GM23338 (cell line): ENCODE measurements at regions not wholly inside any gene's neighbourhood (a gene's known extent, or its start where the extent isn't known, plus 50 kb on each side); places are given as distances from the start of the nearest gene placed in this dataset.

ENCODE experiments used
- CREB1 ChIP-seq: fragments of 250-450 bp; sonication (Bioruptor Pico); IDR thresholded peaks from 2 replicates; pipeline ENCODE4 v1.5.0; 2020; ENCODE audit warnings: low read depth, mild to moderate bottlenecking, moderate library complexity
- EZH2 ChIP-seq: fragments of 200-600 bp; sonication (generic); IDR thresholded peaks from one replicate; pipeline ENCODE4 v1.8.0; 2017; ENCODE audit warnings: antibody characterized with exemption, mild to moderate bottlenecking, low read depth; ENCODE audit not compliant: unreplicated experiment
- EZH2phosphoT487 ChIP-seq: fragments of 200-600 bp; sonication (generic); IDR thresholded peaks from one replicate; pipeline ENCODE4 v1.8.1; 2018; ENCODE audit warnings: antibody characterized with exemption; ENCODE audit not compliant: unreplicated experiment
- JUNB ChIP-seq: IDR thresholded peaks from one replicate; pipeline ENCODE4 v1.6.1; 2016; ENCODE audit warnings: antibody characterized with exemption; ENCODE audit not compliant: unreplicated experiment
- NANOG ChIP-seq: IDR thresholded peaks from 2 replicates; pipeline ENCODE4 v1.6.1; 2016; ENCODE audit warnings: antibody characterized with exemption, borderline replicate concordance
- POLR2AphosphoS5 ChIP-seq: IDR thresholded peaks from 2 replicates; pipeline ENCODE4 v1.6.1; 2016; ENCODE audit warnings: antibody characterized with exemption, low read depth
- ZNF114 ChIP-seq: fragments of 250-450 bp; sonication (Bioruptor Pico); IDR thresholded peaks from 2 replicates; pipeline ENCODE4 v1.5.0; 2020; ENCODE audit warnings: mild to moderate bottlenecking, moderate library complexity
- ZNF331 ChIP-seq: fragments of 250-450 bp; sonication (Bioruptor Pico); IDR thresholded peaks from 2 replicates; pipeline ENCODE4 v1.5.0; 2020; ENCODE audit warnings: low read depth, mild to moderate bottlenecking, moderate library complexity
- TF ChIP-seq, protein P1 (sequence below), 2 experiments: fragments of 200-600 bp in 1 of 2; sonication (generic) in 1 of 2; conservative IDR thresholded peaks; 2 replicates each; pipeline versions ENCODE4 v1.5.1 to v1.6.1; 2016 to 2017; ENCODE audit warnings: antibody characterized with exemption in 2 of 2, low read depth in 2 of 2, mild to moderate bottlenecking in 2 of 2, moderate library complexity in 1 of 2
- TF ChIP-seq, protein P2 (sequence below): IDR thresholded peaks from one replicate; pipeline ENCODE4 v1.6.1; 2018; ENCODE audit warnings: antibody characterized with exemption; ENCODE audit not compliant: unreplicated experiment
- TF ChIP-seq, protein P3 (sequence below): IDR thresholded peaks from 2 replicates; pipeline ENCODE4 v1.6.1; 2016; ENCODE audit warnings: antibody characterized with exemption
- TF ChIP-seq, protein P4 (sequence below): fragments of 250-450 bp; sonication (Bioruptor Pico); IDR thresholded peaks from 2 replicates; pipeline ENCODE4 v1.5.0; 2020; ENCODE audit warnings: mild to moderate bottlenecking, moderate library complexity

DNA sequence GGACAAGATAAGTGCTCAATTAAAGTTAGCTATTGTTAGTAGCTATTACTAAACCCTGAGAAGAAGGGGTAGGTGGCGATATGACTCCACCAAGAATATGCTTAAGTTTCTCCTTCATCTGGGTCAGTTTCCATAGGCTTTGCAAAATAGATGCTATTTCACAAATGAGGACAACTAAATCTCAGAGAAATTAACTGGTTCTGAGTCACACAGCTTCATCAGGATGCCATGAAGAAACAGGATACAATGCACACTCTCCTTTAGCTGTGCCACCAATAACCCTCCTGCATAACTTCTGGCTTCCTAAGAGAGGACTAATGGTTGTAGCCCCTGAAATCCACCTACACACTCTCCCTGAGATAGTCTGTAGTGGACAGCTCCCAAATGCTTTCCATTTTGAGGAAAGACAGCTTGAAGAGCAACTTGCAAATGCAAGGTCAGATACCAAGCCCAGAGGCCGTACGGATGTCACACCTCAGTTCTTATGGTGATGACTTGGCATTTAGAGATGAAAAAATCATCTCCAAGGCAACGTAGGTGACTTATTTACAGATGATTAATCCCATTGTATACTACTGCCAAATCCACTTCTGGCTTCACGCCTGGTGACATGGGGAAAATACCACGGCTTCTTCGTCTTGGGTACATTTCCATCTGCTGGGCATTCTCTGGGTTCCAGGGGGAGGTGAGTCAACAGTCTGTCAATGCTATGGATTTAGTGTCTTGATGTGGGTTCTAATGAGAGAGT, 251.4 kb upstream of the IL12B start:
- TF ChIP-seq, protein P1, sequence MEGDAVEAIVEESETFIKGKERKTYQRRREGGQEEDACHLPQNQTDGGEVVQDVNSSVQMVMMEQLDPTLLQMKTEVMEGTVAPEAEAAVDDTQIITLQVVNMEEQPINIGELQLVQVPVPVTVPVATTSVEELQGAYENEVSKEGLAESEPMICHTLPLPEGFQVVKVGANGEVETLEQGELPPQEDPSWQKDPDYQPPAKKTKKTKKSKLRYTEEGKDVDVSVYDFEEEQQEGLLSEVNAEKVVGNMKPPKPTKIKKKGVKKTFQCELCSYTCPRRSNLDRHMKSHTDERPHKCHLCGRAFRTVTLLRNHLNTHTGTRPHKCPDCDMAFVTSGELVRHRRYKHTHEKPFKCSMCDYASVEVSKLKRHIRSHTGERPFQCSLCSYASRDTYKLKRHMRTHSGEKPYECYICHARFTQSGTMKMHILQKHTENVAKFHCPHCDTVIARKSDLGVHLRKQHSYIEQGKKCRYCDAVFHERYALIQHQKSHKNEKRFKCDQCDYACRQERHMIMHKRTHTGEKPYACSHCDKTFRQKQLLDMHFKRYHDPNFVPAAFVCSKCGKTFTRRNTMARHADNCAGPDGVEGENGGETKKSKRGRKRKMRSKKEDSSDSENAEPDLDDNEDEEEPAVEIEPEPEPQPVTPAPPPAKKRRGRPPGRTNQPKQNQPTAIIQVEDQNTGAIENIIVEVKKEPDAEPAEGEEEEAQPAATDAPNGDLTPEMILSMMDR (conservative IDR thresholded peaks at IDR 0.05; ENCODE audit: low read depth in 2 of 2), result peak; percentile 31 to 41; a peak in 3 of 4 replicates
- TF ChIP-seq EZH2 (no peak), EZH2phosphoT487 (no peak), CREB1 (CRISPR knock-in tag) (no peak), POLR2AphosphoS5 (no peak), NANOG (no peak), JUNB (no peak), ZNF331 (CRISPR knock-in tag) (no peak), ZNF114 (CRISPR knock-in tag) (no peak)
- TF ChIP-seq, protein P2, sequence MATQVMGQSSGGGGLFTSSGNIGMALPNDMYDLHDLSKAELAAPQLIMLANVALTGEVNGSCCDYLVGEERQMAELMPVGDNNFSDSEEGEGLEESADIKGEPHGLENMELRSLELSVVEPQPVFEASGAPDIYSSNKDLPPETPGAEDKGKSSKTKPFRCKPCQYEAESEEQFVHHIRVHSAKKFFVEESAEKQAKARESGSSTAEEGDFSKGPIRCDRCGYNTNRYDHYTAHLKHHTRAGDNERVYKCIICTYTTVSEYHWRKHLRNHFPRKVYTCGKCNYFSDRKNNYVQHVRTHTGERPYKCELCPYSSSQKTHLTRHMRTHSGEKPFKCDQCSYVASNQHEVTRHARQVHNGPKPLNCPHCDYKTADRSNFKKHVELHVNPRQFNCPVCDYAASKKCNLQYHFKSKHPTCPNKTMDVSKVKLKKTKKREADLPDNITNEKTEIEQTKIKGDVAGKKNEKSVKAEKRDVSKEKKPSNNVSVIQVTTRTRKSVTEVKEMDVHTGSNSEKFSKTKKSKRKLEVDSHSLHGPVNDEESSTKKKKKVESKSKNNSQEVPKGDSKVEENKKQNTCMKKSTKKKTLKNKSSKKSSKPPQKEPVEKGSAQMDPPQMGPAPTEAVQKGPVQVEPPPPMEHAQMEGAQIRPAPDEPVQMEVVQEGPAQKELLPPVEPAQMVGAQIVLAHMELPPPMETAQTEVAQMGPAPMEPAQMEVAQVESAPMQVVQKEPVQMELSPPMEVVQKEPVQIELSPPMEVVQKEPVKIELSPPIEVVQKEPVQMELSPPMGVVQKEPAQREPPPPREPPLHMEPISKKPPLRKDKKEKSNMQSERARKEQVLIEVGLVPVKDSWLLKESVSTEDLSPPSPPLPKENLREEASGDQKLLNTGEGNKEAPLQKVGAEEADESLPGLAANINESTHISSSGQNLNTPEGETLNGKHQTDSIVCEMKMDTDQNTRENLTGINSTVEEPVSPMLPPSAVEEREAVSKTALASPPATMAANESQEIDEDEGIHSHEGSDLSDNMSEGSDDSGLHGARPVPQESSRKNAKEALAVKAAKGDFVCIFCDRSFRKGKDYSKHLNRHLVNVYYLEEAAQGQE, result no peak
- TF ChIP-seq, protein P3, sequence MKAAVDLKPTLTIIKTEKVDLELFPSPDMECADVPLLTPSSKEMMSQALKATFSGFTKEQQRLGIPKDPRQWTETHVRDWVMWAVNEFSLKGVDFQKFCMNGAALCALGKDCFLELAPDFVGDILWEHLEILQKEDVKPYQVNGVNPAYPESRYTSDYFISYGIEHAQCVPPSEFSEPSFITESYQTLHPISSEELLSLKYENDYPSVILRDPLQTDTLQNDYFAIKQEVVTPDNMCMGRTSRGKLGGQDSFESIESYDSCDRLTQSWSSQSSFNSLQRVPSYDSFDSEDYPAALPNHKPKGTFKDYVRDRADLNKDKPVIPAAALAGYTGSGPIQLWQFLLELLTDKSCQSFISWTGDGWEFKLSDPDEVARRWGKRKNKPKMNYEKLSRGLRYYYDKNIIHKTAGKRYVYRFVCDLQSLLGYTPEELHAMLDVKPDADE, result no peak
- TF ChIP-seq, protein P4, sequence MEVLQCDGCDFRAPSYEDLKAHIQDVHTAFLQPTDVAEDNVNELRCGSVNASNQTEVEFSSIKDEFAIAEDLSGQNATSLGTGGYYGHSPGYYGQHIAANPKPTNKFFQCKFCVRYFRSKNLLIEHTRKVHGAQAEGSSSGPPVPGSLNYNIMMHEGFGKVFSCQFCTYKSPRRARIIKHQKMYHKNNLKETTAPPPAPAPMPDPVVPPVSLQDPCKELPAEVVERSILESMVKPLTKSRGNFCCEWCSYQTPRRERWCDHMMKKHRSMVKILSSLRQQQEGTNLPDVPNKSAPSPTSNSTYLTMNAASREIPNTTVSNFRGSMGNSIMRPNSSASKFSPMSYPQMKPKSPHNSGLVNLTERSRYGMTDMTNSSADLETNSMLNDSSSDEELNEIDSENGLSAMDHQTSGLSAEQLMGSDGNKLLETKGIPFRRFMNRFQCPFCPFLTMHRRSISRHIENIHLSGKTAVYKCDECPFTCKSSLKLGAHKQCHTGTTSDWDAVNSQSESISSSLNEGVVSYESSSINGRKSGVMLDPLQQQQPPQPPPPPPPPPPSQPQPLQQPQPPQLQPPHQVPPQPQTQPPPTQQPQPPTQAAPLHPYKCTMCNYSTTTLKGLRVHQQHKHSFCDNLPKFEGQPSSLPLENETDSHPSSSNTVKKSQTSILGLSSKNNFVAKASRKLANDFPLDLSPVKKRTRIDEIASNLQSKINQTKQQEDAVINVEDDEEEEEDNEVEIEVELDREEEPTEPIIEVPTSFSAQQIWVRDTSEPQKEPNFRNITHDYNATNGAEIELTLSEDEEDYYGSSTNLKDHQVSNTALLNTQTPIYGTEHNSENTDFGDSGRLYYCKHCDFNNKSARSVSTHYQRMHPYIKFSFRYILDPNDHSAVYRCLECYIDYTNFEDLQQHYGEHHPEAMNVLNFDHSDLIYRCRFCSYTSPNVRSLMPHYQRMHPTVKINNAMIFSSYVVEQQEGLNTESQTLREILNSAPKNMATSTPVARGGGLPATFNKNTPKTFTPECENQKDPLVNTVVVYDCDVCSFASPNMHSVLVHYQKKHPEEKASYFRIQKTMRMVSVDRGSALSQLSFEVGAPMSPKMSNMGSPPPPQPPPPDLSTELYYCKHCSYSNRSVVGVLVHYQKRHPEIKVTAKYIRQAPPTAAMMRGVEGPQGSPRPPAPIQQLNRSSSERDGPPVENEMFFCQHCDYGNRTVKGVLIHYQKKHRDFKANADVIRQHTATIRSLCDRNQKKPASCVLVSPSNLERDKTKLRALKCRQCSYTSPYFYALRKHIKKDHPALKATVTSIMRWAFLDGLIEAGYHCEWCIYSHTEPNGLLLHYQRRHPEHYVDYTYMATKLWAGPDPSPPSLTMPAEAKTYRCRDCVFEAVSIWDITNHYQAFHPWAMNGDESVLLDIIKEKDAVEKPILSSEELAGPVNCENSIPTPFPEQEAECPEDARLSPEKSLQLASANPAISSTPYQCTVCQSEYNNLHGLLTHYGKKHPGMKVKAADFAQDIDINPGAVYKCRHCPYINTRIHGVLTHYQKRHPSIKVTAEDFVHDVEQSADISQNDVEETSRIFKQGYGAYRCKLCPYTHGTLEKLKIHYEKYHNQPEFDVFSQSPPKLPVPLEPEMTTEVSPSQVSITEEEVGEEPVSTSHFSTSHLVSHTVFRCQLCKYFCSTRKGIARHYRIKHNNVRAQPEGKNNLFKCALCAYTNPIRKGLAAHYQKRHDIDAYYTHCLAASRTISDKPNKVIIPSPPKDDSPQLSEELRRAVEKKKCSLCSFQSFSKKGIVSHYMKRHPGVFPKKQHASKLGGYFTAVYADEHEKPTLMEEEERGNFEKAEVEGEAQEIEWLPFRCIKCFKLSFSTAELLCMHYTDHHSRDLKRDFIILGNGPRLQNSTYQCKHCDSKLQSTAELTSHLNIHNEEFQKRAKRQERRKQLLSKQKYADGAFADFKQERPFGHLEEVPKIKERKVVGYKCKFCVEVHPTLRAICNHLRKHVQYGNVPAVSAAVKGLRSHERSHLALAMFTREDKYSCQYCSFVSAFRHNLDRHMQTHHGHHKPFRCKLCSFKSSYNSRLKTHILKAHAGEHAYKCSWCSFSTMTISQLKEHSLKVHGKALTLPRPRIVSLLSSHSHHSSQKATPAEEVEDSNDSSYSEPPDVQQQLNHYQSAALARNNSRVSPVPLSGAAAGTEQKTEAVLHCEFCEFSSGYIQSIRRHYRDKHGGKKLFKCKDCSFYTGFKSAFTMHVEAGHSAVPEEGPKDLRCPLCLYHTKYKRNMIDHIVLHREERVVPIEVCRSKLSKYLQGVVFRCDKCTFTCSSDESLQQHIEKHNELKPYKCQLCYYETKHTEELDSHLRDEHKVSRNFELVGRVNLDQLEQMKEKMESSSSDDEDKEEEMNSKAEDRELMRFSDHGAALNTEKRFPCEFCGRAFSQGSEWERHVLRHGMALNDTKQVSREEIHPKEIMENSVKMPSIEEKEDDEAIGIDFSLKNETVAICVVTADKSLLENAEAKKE (CRISPR knock-in tag), result no peak
